ENCODE measurements at regions not wholly inside any gene's neighbourhood (a gene's known extent, or its start where the extent isn't known, plus 50 kb on each side); places are given as distances from the start of the nearest gene placed in this dataset.

DNA sequence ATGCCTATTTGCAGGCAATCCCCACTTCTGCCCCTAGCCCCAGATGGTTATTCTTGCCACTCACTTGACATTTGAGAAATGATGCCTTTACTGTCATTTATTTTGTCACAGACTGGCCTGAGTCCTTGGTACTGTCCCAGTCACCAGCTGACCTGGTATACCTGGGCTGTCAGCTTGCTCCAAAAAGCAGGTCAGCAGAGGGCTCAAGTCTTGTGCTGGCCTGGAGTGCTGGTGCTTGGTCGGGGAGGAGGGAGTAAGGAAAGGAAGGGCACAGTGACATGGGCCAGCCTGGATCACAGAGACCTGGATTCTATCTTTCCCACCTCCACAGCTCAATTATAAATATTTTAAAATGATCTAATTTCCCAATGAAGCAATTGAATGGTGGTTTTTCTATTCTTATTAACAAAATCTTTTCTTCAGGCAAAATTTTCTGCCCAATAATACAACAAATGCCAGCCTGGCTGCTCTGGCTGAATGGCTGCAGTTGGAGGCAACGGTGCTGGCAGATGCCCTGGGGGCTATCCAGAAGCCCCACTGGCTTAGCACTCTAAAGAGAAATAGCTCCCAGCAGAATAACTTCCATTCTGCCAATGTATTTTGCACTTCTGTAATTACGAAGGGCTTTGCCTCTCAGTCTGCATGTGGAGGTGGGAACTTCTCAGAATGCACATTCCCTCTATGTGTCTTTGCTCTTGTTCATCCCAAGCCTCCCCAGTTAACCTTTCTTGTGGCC lies 160.6 kb downstream of the GADD45G start:
- DNase-seq = no peak
- WGBS, 2 donors = 92 to 95% methylated on average over 3 of the region's 3 CpGs

DNA sequence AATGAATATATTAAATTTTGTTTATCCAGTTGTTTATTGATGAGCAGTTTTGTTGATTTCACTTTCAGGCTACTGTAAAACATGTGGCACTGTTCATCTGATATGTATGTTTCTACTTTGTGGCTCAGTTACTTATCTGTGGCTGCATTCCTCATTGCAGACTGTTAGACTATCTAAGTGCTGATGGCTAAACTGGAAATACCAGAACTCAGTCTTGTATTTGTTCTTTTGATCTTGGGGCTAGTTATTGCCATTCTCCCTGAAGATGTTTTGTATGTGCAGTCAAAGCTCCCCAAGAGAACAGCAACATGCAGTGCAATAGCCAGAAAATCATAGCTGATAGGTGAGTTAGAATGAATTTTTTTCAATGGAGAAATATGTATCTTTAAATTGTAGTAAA lies 162.2 kb downstream of the GADD45G start:
- H3K9me3 ChIP-seq = no peaks in the 10 kb centered on the region
- no peak for DNase-seq
- peaks cover 4% of the 10 kb centered on the region for H3K4me1 ChIP-seq
- H3K27me3 ChIP-seq = no peaks in the 10 kb centered on the region
- intact Hi-C loops (cut with DNase I; ENCODE audit: low total_unique reads) = no loop called here
- H3K27ac ChIP-seq = no peak overlapping the region
- no peaks in the 10 kb centered on the region for H3K36me3 ChIP-seq (ENCODE audit: low read depth, missing control alignments)
- TF ChIP-seq, protein P1, sequence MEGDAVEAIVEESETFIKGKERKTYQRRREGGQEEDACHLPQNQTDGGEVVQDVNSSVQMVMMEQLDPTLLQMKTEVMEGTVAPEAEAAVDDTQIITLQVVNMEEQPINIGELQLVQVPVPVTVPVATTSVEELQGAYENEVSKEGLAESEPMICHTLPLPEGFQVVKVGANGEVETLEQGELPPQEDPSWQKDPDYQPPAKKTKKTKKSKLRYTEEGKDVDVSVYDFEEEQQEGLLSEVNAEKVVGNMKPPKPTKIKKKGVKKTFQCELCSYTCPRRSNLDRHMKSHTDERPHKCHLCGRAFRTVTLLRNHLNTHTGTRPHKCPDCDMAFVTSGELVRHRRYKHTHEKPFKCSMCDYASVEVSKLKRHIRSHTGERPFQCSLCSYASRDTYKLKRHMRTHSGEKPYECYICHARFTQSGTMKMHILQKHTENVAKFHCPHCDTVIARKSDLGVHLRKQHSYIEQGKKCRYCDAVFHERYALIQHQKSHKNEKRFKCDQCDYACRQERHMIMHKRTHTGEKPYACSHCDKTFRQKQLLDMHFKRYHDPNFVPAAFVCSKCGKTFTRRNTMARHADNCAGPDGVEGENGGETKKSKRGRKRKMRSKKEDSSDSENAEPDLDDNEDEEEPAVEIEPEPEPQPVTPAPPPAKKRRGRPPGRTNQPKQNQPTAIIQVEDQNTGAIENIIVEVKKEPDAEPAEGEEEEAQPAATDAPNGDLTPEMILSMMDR (IDR thresholded peaks at IDR 0.05) = no peak
- TF ChIP-seq POLR2A (IDR thresholded peaks at IDR 0.05) = no peak
- no peak overlapping the region for H3K4me3 ChIP-seq

More for the DNA sequence above, 160.6 kb downstream of the GADD45G start:
- Histone ChIP-seq H3K4me1 (no peaks in the 10 kb centered on the region), H3K27me3 (no peaks in the 10 kb centered on the region), H3K27ac (no peak overlapping the region), H3K36me3 (ENCODE audit: low read depth, missing control alignments) (no peaks in the 10 kb centered on the region), H3K4me3 (no peak overlapping the region), H3K9me3 (no peaks in the 10 kb centered on the region)
- no peak for TF ChIP-seq POLR2A (IDR thresholded peaks at IDR 0.05)
- TF ChIP-seq, protein P1 (IDR thresholded peaks at IDR 0.05) = no peak
- intact Hi-C loops (cut with DNase I; ENCODE audit: low total_unique reads) = no loop called here

DNA sequence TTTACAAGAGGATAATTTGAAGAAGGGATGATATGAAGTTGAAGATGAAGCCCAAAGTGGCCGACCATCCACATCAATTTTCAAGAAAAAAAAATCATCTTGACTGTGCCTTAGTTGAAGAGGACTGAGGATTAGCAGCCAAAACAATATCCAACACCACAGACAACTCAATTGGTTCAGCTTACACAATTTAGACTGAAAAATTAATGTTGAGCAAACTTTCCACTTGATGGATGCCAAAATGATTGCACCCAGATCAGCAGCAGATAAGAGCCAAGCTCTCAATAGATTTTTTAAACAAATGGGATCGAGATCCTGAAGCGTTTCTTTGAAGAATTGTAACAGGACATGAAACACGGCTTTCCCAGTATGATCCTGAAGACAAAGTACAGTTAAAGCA lies 163.2 kb downstream of the GADD45G start:
- TF ChIP-seq, protein P1 (IDR thresholded peaks at IDR 0.05) = no peak
- no peak for TF ChIP-seq POLR2A (IDR thresholded peaks at IDR 0.05)
- no peak overlapping the region for H3K27ac ChIP-seq

DNA sequence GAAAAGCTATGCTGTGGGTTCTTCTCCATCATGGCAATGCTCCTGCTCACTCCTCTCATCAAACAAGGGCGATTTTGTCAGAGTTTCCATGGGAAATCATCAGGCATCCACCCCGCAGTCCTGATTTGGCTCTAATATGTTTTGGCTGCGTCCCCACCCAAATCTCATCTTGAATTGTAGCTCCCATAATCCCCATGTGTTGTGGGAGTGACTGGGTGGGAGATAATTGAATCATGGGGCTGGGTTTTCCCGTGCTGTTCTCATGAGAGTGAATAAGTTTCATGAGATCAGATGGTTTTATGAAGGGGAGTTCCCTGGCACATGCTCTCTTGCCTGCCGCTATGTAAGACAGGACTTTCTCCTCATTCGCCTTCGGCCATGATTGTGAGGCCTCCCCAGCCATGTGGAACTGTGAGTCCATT lies 163.8 kb downstream of the GADD45G start:
- peaks cover 4% of the 10 kb centered on the region for H3K4me1 ChIP-seq
- no peak overlapping the region for H3K4me3 ChIP-seq
- TF ChIP-seq, protein P1 (IDR thresholded peaks at IDR 0.05) = no peak
- no peak for TF ChIP-seq POLR2A (IDR thresholded peaks at IDR 0.05)
- H3K9me3 ChIP-seq = no peaks in the 10 kb centered on the region
- 55 to 56% methylated on average over 7 of the region's 7 CpGs for WGBS, 2 donors
- intact Hi-C loops (cut with DNase I; ENCODE audit: low total_unique reads) = no loop called here
- no peak overlapping the region for H3K27ac ChIP-seq
- H3K27me3 ChIP-seq = no peaks in the 10 kb centered on the region
- DNase-seq = no peak
- no peaks in the 10 kb centered on the region for H3K36me3 ChIP-seq (ENCODE audit: low read depth, missing control alignments)

More for the DNA sequence above, 163.2 kb downstream of the GADD45G start:
- intact Hi-C loops (cut with DNase I; ENCODE audit: low total_unique reads) = no loop called here
- 73 to 91% methylated on average over 4 of the region's 4 CpGs for WGBS, 2 donors
- no peaks in the 10 kb centered on the region for H3K36me3 ChIP-seq (ENCODE audit: low read depth, missing control alignments)
- no peaks in the 10 kb centered on the region for H3K27me3 ChIP-seq
- H3K9me3 ChIP-seq = no peaks in the 10 kb centered on the region
- peaks cover 4% of the 10 kb centered on the region for H3K4me1 ChIP-seq
- no peak for DNase-seq
- H3K4me3 ChIP-seq = no peak overlapping the region

Measured in testis (tissue), 2 donors.